ENCODE measurements at regions not wholly inside any gene's neighbourhood (a gene's known extent, or its start where the extent isn't known, plus 50 kb on each side); places are given as distances from the start of the nearest gene placed in this dataset.

DNA sequence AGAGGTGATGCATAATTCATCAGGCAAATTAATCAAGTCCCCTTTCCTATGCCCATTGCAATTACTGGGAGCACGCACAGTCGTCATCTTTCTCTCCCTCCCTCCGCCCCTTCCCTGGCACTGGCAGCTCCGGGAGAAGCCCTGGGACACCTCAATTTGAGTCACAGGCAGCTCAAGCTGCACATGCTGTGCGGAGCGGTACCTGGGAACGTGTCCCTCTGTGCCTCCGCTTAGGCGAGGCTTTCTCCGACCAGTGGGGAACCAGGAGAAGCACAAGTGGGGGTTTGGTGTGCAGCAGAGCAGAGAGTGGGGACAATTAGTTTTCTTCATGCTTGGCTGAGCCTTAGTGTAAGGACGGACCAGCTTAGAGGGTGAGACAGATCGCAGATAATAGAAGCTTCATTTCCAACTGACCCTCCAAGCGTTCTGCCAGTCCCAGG is 88.3 kb downstream of the SOX14 start:
- intact Hi-C loops (cut with DNase I; ENCODE audit: low total_unique reads), result no loop called here
- 65 to 77% (median 72%) methylated on average over 13 of the region's 13 CpGs for WGBS, 5 donors
- DNase-seq, result no peak
- H3K9me3 ChIP-seq, result peaks cover 0 to 8% (median 0%) of the 10 kb centered on the region in 8 donors
- H3K27ac ChIP-seq, result no peak overlapping the region
- no peaks in the 10 kb centered on the region for H3K36me3 ChIP-seq
- TF ChIP-seq CTCF (IDR thresholded peaks at IDR 0.05 in 8 of 11, conservative IDR thresholded peaks at IDR 0.05 in 3 of 11) (no peak), POLR2AphosphoS5 (IDR thresholded peaks at IDR 0.05) (no peak), POLR2A (IDR thresholded peaks at IDR 0.05) (no peak)
- H3K4me1 ChIP-seq, result no peaks in the 10 kb centered on the region
- H3K4me3 ChIP-seq, result no peak overlapping the region
- no peaks in the 10 kb centered on the region for H3K27me3 ChIP-seq (replicated peaks in 1 of 7)

- 59 to 67% (median 60%) methylated on average over 4 of the region's 4 CpGs for WGBS, 5 donors
- Histone ChIP-seq H3K4me1 (no peaks in the 10 kb centered on the region), H3K36me3 (no peaks in the 10 kb centered on the region), H3K27ac (no peak overlapping the region), H3K9me3 (peaks cover 0 to 8% (median 0%) of the 10 kb centered on the region in 8 donors), H3K4me3 (no peak overlapping the region), H3K27me3 (replicated peaks in 1 of 7) (no peaks in the 10 kb centered on the region)
- no peak for DNase-seq
- TF ChIP-seq POLR2A (IDR thresholded peaks at IDR 0.05), result no peak
- no peak for TF ChIP-seq POLR2AphosphoS5 (IDR thresholded peaks at IDR 0.05)
- no peak for TF ChIP-seq CTCF (IDR thresholded peaks at IDR 0.05 in 8 of 11, conservative IDR thresholded peaks at IDR 0.05 in 3 of 11)
- intact Hi-C loops (cut with DNase I; ENCODE audit: low total_unique reads), result no loop called here
Observed at GRCh38 chr3:137854533-137855261, 90.6 kb downstream of the SOX14 start.

GRCh38 chr3:137866001-137866400 is 101.9 kb downstream of the SOX14 start:
- TF ChIP-seq CTCF (IDR thresholded peaks at IDR 0.05 in 8 of 11, conservative IDR thresholded peaks at IDR 0.05 in 3 of 11) (no peak), POLR2AphosphoS5 (IDR thresholded peaks at IDR 0.05) (no peak), POLR2A (IDR thresholded peaks at IDR 0.05) (no peak)
- Histone ChIP-seq H3K9me3 (peaks cover 0 to 48% (median 26%) of the 10 kb centered on the region in 8 donors), H3K36me3 (no peaks in the 10 kb centered on the region), H3K4me1 (no peaks in the 10 kb centered on the region), H3K27me3 (replicated peaks in 1 of 7) (peaks cover 0 to 4% (median 0%) of the 10 kb centered on the region in 7 donors), H3K4me3 (no peak overlapping the region), H3K27ac (no peak overlapping the region)
- 32 to 45% (median 35%) methylated on average over 2 of the region's 2 CpGs for WGBS, 5 donors
- DNase-seq, result no peak
- intact Hi-C loops (cut with DNase I; ENCODE audit: low total_unique reads), result no loop called here

GRCh38 chr3:137866933-137867332 is 102.8 kb downstream of the SOX14 start:
- DNase-seq, result no peak
- Histone ChIP-seq H3K27me3 (replicated peaks in 1 of 7) (peaks cover 0 to 4% (median 0%) of the 10 kb centered on the region in 7 donors), H3K4me1 (no peaks in the 10 kb centered on the region), H3K27ac (no peak overlapping the region), H3K36me3 (no peaks in the 10 kb centered on the region), H3K4me3 (no peak overlapping the region), H3K9me3 (peaks cover 0 to 58% (median 35%) of the 10 kb centered on the region in 8 donors)
- whole genome bisulfite sequencing, 5 donors, result 85 to 92% (median 86%) methylated on average over 4 of the region's 4 CpGs
- intact Hi-C loops (cut with DNase I; ENCODE audit: low total_unique reads), result no loop called here
- TF ChIP-seq POLR2A (IDR thresholded peaks at IDR 0.05) (no peak), POLR2AphosphoS5 (IDR thresholded peaks at IDR 0.05) (no peak), CTCF (IDR thresholded peaks at IDR 0.05 in 8 of 11, conservative IDR thresholded peaks at IDR 0.05 in 3 of 11) (no peak)
